ENCODE measurements at regions not wholly inside any gene's neighbourhood (a gene's known extent, or its start where the extent isn't known, plus 50 kb on each side); places are given as distances from the start of the nearest gene placed in this dataset.
"Not testable (repeated sequence)": the region's sequence is repeated elsewhere in the genome, so short reads cannot be mapped to it uniquely, and the experiment has no call there.

GRCh38 chr5:87576867-87577266, 164.1 kb upstream of the CCNH start:
- Histone ChIP-seq H3K9me3 (no peaks in the 10 kb centered on the region), H3K27me3 (no peaks in the 10 kb centered on the region), H3K36me3 (no peaks in the 10 kb centered on the region), H3K27ac (no peak overlapping the region), H3K4me1 (no peaks in the 10 kb centered on the region), H3K4me3 (no peak overlapping the region)
- TF ChIP-seq CTCF (IDR thresholded peaks at IDR 0.05): no peak
- ATAC-seq (no peak), DNase-seq (no peak)
- intact Hi-C loops (cut with DNase I): no loop called here

- H3K4me1 ChIP-seq; intact Hi-C loops (cut with DNase I); DNase-seq; H3K36me3 ChIP-seq; H3K27ac ChIP-seq; H3K9me3 ChIP-seq; H3K27me3 ChIP-seq; ATAC-seq; H3K4me3 ChIP-seq: not testable (repeated sequence)
These were observed 163.6 kb upstream of the CCNH start for GRCh38 chr5:87576306-87576705.

GRCh38 chr5:87574106-87574505, 161.4 kb upstream of the CCNH start:
- intact Hi-C loops (cut with DNase I): no loop called here
- no peak for TF ChIP-seq CTCF (IDR thresholded peaks at IDR 0.05)
- no peak for ATAC-seq
- no peaks in the 10 kb centered on the region for H3K27me3 ChIP-seq
- H3K9me3 ChIP-seq: no peaks in the 10 kb centered on the region
- no peak for DNase-seq
- H3K4me1 ChIP-seq: no peaks in the 10 kb centered on the region
- no peak overlapping the region for H3K4me3 ChIP-seq
- H3K27ac ChIP-seq: no peak overlapping the region
- H3K36me3 ChIP-seq: no peaks in the 10 kb centered on the region

- DNase-seq: peak in 1 of 4 donors; percentile 33
- Histone ChIP-seq H3K27ac (no peak overlapping the region), H3K4me3 (no peak overlapping the region), H3K27me3 (no peaks in the 10 kb centered on the region), H3K36me3 (no peaks in the 10 kb centered on the region), H3K9me3 (no peaks in the 10 kb centered on the region), H3K4me1 (no peaks in the 10 kb centered on the region)
- no peak for TF ChIP-seq CTCF (IDR thresholded peaks at IDR 0.05)
- intact Hi-C loops (cut with DNase I): no loop called here
- no peak for ATAC-seq
These were observed 159.9 kb upstream of the CCNH start for GRCh38 chr5:87572611-87573010.

GRCh38 chr5:87572090-87572489, 159.4 kb upstream of the CCNH start:
- no peak for TF ChIP-seq CTCF (IDR thresholded peaks at IDR 0.05)
- intact Hi-C loops (cut with DNase I): no loop called here
- no peaks in the 10 kb centered on the region for H3K9me3 ChIP-seq
- ATAC-seq (no peak), DNase-seq (no peak)
- H3K4me3 ChIP-seq: no peak overlapping the region
- no peak overlapping the region for H3K27ac ChIP-seq
- no peaks in the 10 kb centered on the region for H3K36me3 ChIP-seq
- no peaks in the 10 kb centered on the region for H3K27me3 ChIP-seq
- H3K4me1 ChIP-seq: no peaks in the 10 kb centered on the region

GRCh38 chr5:87570366-87570765, 157.6 kb upstream of the CCNH start:
- TF ChIP-seq CTCF (IDR thresholded peaks at IDR 0.05): no peak
- no peak for ATAC-seq
- Histone ChIP-seq H3K4me3 (no peak overlapping the region), H3K4me1 (no peaks in the 10 kb centered on the region), H3K9me3 (no peaks in the 10 kb centered on the region), H3K27me3 (no peaks in the 10 kb centered on the region), H3K36me3 (no peaks in the 10 kb centered on the region), H3K27ac (no peak overlapping the region)
- DNase-seq: no peak
- intact Hi-C loops (cut with DNase I): no loop called here

Data from left lung (tissue), 4 donors.